Astrocyte of the hippocampus (primary cell): ENCODE measurements at regions not wholly inside any gene's neighbourhood (a gene's known extent, or its start where the extent isn't known, plus 50 kb on each side); places are given as distances from the start of the nearest gene placed in this dataset.

Experiments
- DNase-seq: peaks from one replicate; pipeline ENCODE4 v3.0.0; 2011; ENCODE audit warnings: low read depth, low spot score

DNA sequence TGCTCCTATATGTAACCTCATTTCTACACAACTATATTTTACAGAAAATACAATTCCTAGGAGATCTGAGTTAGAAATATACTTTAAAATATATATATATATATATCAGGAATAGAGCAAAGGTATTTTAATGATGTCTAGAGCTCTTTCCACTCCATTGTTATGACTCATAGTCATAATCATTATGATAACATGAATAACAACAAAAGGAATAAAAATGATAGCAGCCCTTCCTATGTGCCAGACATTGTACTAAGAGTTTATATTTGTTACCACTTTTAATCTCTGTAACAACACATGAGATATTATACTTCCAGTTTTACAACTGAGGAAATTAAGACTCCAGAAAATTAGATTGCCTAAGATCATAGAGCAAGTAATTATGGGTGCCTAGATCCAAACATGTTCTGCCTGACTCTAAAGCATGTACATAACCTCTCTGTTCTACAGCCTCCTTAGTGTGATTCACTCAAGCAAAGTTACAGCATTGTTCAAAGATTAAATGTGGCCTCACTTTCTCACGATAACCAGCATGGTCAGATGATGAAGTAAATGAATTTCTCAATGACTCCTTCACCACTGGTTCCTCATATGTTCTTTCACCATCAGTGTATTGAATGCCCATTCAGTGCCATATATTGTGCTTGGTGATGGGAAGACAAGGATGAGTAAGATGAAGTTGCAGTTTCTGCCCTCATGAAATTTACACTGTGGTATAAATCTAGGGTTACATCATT lies 452.1 kb downstream of the EFNA5 start:
- no peak for DNase-seq

GRCh38 chr5:107217721-107218130 lies 453.0 kb downstream of the EFNA5 start:
- DNase-seq = peak; percentile 19

GRCh38 chr5:107216587-107216986 lies 454.1 kb downstream of the EFNA5 start:
- no peak for DNase-seq

DNA sequence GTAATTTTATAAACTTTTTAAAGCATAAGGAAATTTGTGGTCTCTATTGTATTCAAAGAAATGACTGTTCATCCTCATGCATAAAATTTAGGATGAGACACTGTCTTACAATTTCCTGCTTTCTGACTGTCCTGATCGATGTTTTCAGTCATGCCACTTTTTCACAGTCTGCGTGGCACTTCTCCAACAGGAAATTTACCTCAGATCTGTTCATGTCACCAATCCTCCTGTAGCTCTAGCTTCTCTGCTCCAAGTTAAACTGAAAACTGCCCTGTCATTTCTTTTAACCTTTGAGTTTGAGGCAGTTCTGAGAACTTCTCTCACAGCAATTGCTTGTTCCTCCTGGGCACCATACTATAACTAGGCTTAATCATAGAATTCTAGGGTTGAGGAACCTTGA lies 455.1 kb downstream of the EFNA5 start:
- DNase-seq = no peak

DNA sequence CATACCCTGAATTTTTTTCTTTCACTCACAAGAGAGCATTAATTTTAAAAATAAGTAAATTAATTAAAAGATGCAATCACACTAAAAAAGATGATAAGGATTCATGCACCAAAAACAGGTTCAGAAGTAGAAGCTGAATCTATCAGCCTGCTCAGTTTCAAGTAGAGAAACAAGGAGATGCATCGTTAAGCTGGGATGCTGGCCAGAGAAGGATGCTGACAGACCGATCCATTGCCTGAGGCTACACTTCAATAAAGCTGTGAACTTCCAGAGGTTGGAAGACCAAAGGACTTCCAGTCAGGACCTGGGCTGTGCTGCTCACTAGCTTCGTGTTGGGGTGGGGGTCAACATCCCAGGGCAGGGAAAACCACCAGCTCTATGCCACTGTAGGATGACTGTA lies 457.7 kb downstream of the EFNA5 start:
- no peak for DNase-seq

DNA sequence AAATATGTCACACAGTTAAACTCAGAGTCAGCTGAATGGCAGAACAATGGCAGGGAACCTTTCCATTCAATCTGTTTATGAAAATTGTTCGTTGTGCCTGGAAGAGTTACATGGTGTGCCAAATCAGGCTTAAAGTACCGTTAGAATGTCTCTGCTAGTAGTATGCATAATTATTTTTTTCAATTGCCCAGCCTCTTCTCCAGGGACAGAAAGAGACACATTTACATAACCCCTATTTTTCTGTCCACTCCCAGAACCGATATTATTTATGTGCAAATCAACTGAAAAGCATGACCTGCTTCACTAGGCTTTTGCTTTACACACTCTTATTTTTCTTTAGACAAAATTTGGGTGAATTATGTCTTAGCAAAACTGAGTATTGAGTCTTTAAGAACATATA lies 459.1 kb downstream of the EFNA5 start:
- DNase-seq = no peak

GRCh38 chr5:107208867-107209266 lies 461.9 kb downstream of the EFNA5 start:
- DNase-seq = no peak

DNA sequence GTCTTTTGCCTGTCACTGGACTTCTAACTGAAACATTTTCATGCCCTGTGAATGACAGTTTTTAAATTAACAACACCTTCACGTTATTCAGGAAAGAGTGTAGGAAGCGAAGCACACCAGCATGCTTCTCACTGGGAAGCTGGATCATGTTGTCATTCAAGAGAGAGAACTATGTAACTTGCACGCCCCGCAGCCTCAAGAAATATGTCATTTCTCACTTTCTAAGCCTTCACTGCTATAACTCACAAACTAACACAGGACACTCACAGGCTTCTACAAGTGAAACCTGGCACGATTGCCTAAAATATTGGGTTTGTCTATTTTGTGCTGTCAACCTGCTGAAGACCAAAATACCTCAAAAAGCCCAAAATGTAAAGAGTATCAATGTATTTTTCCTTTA lies 466.3 kb downstream of the EFNA5 start:
- no peak for DNase-seq

GRCh38 chr5:107203243-107203642 lies 467.5 kb downstream of the EFNA5 start:
- no peak for DNase-seq

DNA sequence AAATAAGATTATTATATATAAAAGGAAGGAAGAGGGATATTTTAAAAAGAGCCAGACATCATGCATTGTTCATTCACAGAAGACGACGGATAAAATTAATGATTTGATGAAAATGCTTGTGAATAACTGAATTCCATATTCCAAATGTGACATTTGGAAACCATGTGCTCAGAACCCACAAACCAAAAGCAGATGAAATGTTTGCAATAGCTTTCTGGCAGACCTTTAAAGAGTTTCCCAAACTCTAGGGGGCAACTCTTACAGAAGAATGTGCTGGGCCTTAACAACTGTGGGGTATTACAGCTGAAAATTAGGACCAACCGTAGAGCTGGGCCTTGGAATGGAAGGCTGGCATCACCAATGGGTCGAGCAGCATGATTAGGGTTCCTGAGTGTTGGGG lies 471.0 kb downstream of the EFNA5 start:
- no peak for DNase-seq

DNA sequence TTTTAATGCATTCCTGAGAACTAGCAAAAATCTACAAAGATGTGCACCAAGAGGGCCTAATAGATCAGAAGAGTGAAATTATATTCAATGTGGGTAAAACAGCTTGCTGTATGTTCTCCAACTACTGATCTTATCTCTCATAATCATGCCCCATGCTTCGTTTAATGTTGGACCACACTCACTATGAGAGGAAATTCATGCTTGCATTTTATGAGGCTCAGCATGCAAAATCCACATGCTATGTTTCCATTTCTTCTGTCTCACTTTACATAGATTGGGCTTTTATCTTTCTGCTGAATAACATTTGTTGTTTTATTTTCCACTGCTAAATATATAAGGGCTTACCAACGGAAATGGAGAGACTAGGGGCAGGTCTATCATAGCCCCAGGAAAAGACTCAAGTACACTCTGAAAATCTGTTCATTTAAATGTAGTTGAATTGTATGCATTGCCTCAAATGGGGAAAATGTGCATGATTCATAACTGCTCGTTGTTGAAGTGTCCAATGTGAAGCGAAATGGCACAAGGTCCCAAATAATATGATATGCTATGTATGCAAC lies 474.2 kb downstream of the EFNA5 start:
- no peak for DNase-seq

DNA sequence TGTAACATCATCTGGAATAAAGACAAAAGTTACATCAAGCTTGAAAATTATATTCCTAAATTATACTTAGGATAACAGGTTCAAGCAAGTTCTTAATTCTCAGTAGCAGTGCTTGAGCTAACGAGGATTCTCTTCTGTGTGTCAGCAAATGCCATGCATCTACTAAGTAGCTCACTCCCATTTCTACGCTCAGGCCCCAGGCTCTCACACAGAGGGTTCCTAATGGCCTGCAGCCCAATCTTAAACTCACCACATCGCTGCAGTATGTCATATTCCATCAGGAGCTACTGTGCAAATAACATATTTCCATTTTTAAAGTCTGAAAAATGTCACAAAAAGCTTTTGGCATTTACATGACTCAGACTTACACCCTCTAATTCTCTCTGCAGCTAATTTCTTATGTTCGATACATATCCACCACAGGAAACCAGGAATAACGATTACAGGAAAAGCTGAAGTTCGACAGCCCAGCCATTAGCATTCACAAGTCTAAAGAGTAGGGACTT lies 474.8 kb downstream of the EFNA5 start:
- DNase-seq = no peak

- DNase-seq = no peak
Measured at GRCh38 chr5:107184871-107185270, 485.9 kb downstream of the EFNA5 start.

GRCh38 chr5:107184066-107184465 lies 486.7 kb downstream of the EFNA5 start:
- DNase-seq = no peak

DNA sequence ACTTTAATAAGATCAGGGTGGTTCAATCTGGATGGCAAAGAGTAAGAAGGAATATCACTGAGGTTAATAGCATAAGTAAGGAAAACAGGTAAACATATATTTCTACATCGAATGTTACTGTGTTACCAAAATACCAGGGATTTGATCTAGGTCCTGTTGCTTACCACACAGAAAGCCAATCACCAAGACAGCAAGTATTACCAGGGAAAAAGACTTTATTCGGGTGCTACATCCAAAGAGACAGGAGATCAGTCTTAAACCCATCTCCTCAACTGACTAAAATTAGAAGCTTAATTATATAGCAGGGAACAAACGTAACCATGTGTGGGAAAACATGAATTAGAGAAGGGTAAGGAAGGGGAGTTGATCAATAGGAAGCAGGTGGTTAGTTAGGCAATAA lies 500.1 kb downstream of the EFNA5 start:
- DNase-seq = no peak

DNA sequence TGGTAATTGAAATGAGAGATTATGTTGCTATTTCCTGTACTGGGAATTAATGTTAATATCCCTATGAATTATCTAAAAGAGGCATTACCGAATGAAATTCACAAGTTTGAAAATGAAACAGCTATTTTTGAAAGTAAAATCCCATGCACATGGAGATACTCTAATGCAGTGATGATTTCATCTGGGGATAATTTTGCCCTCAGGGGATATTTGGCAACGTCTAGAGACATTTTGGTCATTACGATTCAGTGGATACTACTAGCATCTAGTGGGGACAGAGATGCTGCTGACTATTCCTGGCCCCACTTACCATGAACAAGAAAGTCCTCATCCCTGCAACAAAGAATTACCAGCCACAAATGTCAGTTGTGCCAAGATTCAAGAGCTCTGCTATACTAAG lies 500.9 kb downstream of the EFNA5 start:
- DNase-seq = no peak

DNA sequence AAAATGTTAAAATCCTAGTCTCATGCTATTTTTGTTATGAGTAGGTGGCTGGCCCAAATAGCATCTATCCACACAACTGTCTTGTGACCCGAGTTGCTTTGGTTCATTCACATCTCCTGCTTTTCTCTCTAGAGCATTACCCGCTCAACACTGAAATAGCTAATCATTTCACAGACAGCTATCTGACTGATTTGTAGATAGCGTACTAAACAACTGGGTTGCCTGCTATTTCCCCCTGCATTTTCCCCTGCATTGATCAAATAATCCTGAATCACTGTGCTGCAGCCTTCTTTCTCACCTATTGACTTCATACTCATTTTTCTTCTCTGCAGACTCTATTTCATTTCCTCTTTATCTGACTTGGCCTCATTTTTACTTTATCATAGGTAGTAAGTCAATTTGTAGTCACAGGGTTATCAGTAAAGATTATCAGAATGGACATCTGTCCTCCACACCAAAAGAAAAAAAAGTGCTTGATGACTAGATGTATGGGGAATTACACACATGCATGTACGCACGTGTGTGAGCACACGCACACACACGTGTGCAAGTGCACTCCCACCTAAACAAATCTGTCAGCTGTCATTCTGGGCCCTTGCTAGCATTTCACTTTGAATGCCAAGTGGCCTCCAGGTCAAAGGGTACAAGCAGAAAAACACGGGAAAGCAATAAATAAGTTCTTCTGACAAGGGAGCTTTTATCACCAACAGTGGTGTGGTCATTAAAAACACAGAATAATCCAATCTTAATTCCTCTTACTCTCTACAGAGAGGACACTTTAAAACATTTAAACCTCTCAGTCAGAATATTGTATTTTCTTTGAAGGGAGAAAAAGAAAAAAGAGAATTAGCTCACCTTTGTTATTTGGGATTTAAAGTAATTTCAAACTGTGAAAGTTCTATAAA lies 501.6 kb downstream of the EFNA5 start:
- no peak for DNase-seq

GRCh38 chr5:107168086-107168485 lies 502.7 kb downstream of the EFNA5 start:
- DNase-seq = no peak

GRCh38 chr5:107165296-107165695 lies 505.4 kb downstream of the EFNA5 start:
- DNase-seq = no peak

GRCh38 chr5:107157809-107158208 lies 512.9 kb downstream of the EFNA5 start:
- no peak for DNase-seq

GRCh38 chr5:107155707-107156106 lies 515.0 kb downstream of the EFNA5 start:
- no peak for DNase-seq

DNA sequence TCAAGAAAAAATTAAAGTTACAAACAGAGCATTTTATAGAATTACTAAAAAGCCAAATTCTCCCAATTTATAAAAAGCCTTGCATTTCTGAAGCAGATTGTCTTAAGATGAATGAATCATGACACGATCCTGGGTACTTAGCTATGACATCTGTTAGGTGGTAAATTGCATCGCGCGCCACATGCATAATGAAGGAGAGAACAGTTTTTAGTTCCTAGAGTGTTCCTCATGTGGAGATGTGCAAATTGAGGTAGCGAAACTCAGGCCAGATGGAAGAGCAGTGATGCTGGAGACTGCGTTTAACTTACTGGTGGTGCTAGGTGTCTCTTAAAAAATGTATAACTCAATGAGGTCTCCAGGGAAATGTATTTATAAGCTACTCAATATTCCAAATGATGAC lies 516.1 kb downstream of the EFNA5 start:
- DNase-seq = no peak
